ENCODE measurements at regions not wholly inside any gene's neighbourhood (a gene's known extent, or its start where the extent isn't known, plus 50 kb on each side); places are given as distances from the start of the nearest gene placed in this dataset.

DNA sequence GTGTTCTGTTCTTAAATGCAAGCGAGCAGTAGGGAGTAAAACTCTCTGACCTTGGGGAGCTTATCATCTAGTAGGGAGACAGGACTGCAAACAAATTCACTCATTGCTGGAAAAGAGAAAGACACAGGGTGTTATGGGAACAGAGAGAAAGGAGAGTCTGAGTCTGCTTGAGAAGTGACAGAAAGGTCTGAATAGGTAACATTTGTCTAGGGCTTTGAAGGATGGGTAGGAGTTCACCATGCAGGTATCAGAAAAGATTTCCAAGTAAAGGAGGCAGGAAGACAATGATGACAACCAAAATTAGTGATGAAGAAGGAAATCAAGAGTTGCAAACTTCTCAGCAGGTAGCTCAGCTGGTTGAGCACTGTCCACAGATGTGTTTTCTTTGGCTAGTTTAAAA lies 93.6 kb upstream of the GPR139 start:
- Mint-ChIP-seq H3K4me1 (no peaks in the 10 kb centered on the region), H3K27me3 (ENCODE audit: low read depth, poor library complexity) (peaks cover 10% of the 10 kb centered on the region), H3K27ac (no peak overlapping the region), H3K9me3 (no peaks in the 10 kb centered on the region), H3K4me3 (no peak overlapping the region), H3K36me3 (ENCODE audit: low read depth) (no peaks in the 10 kb centered on the region)
- no peak for DNase-seq
- TF ChIP-seq, protein P1, sequence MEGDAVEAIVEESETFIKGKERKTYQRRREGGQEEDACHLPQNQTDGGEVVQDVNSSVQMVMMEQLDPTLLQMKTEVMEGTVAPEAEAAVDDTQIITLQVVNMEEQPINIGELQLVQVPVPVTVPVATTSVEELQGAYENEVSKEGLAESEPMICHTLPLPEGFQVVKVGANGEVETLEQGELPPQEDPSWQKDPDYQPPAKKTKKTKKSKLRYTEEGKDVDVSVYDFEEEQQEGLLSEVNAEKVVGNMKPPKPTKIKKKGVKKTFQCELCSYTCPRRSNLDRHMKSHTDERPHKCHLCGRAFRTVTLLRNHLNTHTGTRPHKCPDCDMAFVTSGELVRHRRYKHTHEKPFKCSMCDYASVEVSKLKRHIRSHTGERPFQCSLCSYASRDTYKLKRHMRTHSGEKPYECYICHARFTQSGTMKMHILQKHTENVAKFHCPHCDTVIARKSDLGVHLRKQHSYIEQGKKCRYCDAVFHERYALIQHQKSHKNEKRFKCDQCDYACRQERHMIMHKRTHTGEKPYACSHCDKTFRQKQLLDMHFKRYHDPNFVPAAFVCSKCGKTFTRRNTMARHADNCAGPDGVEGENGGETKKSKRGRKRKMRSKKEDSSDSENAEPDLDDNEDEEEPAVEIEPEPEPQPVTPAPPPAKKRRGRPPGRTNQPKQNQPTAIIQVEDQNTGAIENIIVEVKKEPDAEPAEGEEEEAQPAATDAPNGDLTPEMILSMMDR (IDR thresholded peaks at IDR 0.05): no peak

DNA sequence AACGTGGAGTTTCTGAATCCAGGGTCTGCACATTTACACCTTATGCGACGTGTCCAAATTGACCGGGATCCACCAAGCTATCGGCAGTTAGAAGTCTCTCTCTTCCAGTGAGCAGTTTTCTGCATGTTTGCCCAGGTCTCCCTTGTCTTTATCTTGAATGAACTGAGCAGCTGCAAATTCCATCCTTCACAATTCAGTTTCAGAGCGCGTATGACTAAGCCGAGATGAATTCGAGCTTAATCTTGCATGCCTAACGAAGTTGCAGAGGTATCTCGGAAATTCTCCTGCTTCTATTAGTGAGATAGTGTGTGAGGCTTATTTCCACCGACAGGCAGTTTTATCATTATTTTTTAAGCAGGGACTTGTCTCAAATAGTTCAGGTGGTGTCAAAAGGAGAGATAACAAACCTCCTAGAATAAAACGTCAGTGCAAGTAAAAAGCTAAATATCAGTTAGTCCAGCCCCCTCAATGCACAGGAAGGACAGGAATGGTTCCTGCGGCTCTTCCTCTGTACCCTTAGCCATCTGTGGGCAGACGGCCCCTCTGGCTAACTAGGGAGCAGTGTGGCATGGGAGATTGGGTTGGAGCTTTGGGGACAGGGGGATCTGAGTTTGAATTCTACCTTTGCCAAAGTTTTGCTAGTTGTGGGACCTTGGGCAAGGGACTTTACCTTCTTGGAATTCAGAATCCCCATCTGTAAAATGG lies 93.0 kb upstream of the GPR139 start:
- Mint-ChIP-seq H3K27me3 (ENCODE audit: low read depth, poor library complexity) (peaks cover 10% of the 10 kb centered on the region), H3K4me3 (no peak overlapping the region), H3K9me3 (no peaks in the 10 kb centered on the region), H3K27ac (no peak overlapping the region), H3K36me3 (ENCODE audit: low read depth) (no peaks in the 10 kb centered on the region), H3K4me1 (no peaks in the 10 kb centered on the region)
- TF ChIP-seq, protein P1 (IDR thresholded peaks at IDR 0.05): no peak
- no peak for DNase-seq

DNA sequence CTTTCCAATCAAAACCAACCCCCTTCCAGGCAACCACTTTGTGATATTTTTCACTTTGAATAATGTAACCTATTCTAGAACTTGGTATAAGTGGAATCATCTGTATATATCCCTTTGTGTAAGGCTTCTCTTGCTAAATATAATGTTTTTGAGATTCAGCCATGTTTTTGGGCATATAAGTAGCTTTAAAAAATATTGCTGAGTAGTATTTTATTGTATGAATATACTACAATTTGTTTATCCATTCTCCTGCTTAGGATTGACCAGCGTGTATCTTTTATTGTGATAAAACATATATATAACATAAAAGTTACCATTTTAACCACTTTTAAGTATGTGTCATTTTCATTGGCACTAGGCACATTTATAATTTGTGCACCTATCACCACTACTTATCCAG lies 79.8 kb upstream of the GPR139 start:
- Mint-ChIP-seq H3K4me3 (no peak overlapping the region), H3K36me3 (ENCODE audit: low read depth) (no peaks in the 10 kb centered on the region)
- no peak for DNase-seq

DNA sequence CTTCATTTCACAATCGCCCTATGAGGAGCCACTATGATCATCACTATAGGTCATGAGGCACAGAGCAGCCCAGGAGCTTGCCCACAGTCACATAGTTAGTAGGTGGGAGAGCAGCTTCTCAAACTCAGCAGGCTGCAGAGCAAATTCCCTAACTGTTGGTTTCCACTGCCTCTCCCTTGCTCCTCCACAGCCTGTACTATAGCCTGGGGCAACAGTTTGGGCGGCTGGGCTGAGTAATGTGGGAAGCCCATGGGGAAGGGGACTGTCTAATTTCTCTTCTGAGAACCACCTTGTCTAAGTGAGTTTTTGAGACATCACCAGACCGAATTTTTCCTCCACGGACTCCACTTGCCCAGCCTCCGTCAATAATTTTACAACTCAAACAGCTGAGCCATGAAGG lies 73.4 kb upstream of the GPR139 start:
- Mint-ChIP-seq H3K27me3 (ENCODE audit: low read depth, poor library complexity) (peaks cover 6% of the 10 kb centered on the region), H3K9me3 (no peaks in the 10 kb centered on the region), H3K4me1 (peaks cover 29% of the 10 kb centered on the region), H3K4me3 (no peak overlapping the region), H3K36me3 (ENCODE audit: low read depth) (no peaks in the 10 kb centered on the region), H3K27ac (no peak overlapping the region)
- no peak for DNase-seq
- TF ChIP-seq, protein P1 (IDR thresholded peaks at IDR 0.05): no peak

More for the DNA sequence above, 79.8 kb upstream of the GPR139 start:
- TF ChIP-seq, protein P1 (IDR thresholded peaks at IDR 0.05): no peak
- Mint-ChIP-seq H3K9me3 (peaks cover 10% of the 10 kb centered on the region), H3K27me3 (ENCODE audit: low read depth, poor library complexity) (no peaks in the 10 kb centered on the region), H3K27ac (no peak overlapping the region), H3K4me1 (peaks cover 17% of the 10 kb centered on the region)

DNA sequence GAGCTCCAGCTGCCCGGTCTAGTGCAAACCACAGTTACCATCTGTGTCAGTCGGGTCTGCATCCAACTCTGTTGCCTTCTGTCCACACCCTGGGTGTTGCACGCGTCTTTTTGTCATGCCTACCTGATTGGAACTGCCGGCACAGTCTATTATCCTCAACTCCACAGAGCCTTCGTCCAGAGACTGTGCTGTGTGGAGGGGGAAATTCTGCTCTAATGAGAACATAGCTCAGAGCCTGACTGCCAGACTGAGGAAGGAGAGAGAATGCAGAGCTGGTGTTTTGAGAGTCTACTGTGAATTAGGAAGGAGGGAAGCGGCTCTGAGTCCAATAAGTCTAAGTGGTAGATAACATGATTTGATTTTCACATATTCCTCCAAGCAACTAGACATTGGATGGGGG lies 68.3 kb upstream of the GPR139 start:
- no peak for DNase-seq
- no peak overlapping the region for H3K4me3 Mint-ChIP-seq
- no peaks in the 10 kb centered on the region for H3K9me3 Mint-ChIP-seq
- no peaks in the 10 kb centered on the region for H3K36me3 Mint-ChIP-seq (ENCODE audit: low read depth)
- no peak overlapping the region for H3K27ac Mint-ChIP-seq
- TF ChIP-seq, protein P1 (IDR thresholded peaks at IDR 0.05): no peak
- H3K4me1 Mint-ChIP-seq: no peaks in the 10 kb centered on the region
- peaks cover 16% of the 10 kb centered on the region for H3K27me3 Mint-ChIP-seq (ENCODE audit: low read depth, poor library complexity)

DNA sequence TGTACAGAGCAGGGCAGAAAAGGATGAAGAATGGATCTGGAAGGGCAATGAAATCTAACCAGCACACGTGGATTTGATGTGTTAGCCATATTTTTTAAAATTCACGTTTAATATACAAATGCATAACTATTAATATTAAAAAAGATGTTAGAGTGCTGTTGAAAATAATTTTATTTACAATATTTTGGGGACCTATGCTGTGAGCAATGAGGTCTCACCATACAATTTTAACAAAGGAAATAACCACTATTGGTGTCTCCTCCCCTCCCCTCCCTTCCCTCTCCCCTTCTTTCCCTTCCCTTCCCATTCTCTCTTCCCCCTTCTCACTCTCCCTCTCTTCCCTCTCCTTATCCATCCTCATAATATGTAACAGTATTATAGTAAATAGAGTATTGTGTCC lies 64.2 kb upstream of the GPR139 start:
- Mint-ChIP-seq H3K9me3 (no peaks in the 10 kb centered on the region), H3K27ac (no peak overlapping the region), H3K4me3 (no peak overlapping the region), H3K27me3 (ENCODE audit: low read depth, poor library complexity) (peaks cover 13% of the 10 kb centered on the region), H3K36me3 (ENCODE audit: low read depth) (no peaks in the 10 kb centered on the region), H3K4me1 (no peaks in the 10 kb centered on the region)
- DNase-seq: no peak
- TF ChIP-seq, protein P1 (IDR thresholded peaks at IDR 0.05): no peak

Data from nephron progenitor cell (in vitro differentiated cells).